C4-2B (cell line): ENCODE measurements at regions not wholly inside any gene's neighbourhood (a gene's known extent, or its start where the extent isn't known, plus 50 kb on each side); places are given as distances from the start of the nearest gene placed in this dataset.

Experiments used
- H3K27ac ChIP-seq: fragments of 450-650 bp; 2 replicates; pipeline ENCODE4 v1.5.1; 2017
- CTCF ChIP-seq: fragments of 450-650 bp; conservative IDR thresholded peaks from 2 replicates; pipeline ENCODE4 v1.5.1; 2017; ENCODE audit warnings: mild to moderate bottlenecking
- ZFX ChIP-seq: fragments of 450-650 bp; IDR thresholded peaks from 2 replicates; pipeline ENCODE4 v1.6.1; 2017

GRCh38 chr6:2412731-2413130 is 167.3 kb upstream of the GMDS start:
- H3K27ac ChIP-seq, result no peak overlapping the region
- no peak for TF ChIP-seq ZFX
- no peak for TF ChIP-seq CTCF

- no peak for TF ChIP-seq CTCF
- TF ChIP-seq ZFX, result no peak
- H3K27ac ChIP-seq, result no peak overlapping the region
Measured at GRCh38 chr6:2410656-2411380, 165.4 kb upstream of the GMDS start.

- no peak overlapping the region for H3K27ac ChIP-seq
- TF ChIP-seq ZFX, result no peak
- TF ChIP-seq CTCF, result no peak
Measured at GRCh38 chr6:2407525-2407924, 162.1 kb upstream of the GMDS start.

- H3K27ac ChIP-seq, result no peak overlapping the region
- TF ChIP-seq CTCF (no peak), ZFX (no peak)
Measured at GRCh38 chr6:2404211-2404929, 159.0 kb upstream of the GMDS start.

GRCh38 chr6:2403546-2403945 is 158.1 kb upstream of the GMDS start:
- no peak overlapping the region for H3K27ac ChIP-seq
- TF ChIP-seq CTCF, result no peak
- TF ChIP-seq ZFX, result no peak

GRCh38 chr6:2396846-2397630 is 151.6 kb upstream of the GMDS start:
- TF ChIP-seq CTCF, result no peak
- TF ChIP-seq ZFX, result no peak
- no peak overlapping the region for H3K27ac ChIP-seq
